K562 (cell line): ENCODE measurements at regions not wholly inside any gene's neighbourhood (a gene's known extent, or its start where the extent isn't known, plus 50 kb on each side); places are given as distances from the start of the nearest gene placed in this dataset.

Experiments
- ATAC-seq: fragments of 200-7000 bp; cut with Tn5 transposase; 3 replicates; pipeline ENCODE4 v1.9.1; 2020; ENCODE audit warnings: moderate library complexity
- BruUV-seq: library from RNA; stranded (reverse); fragments of 400-500 nt; replicated peaks from 2 replicates; lab custom pipeline; 2021; lab: Mats Ljungman, UMichigan
- CTCF ChIA-PET: fragments of 300-600 bp; formaldehyde crosslinking; extraction: SDS; loops from one replicate; lab custom pipeline; 2021; ENCODE audit warnings: low intra/inter-chr PET ratio; lab: Yijun Ruan, JAX
- POLR2A ChIA-PET: fragments of 300-600, 350-650 bp; sonication (Branson Sonifier 250); formaldehyde crosslinking; extraction: SDS; loops from one replicate; lab custom pipeline; 2021; ENCODE audit warnings: antibody characterized with exemption, inconsistent platforms; lab: Yijun Ruan, JAX
- DNase-seq, 4 experiments: peaks; one replicate each; pipeline versions ENCODE4 v3.0.0 to v3.0.0-alpha.2; 2011 to 2018; ENCODE audit warnings: low spot score in 3 of 4, mixed read lengths in 3 of 4; ENCODE audit errors: extremely low read depth in 1 of 4
- FAIRE-seq: peaks from 2 replicates; lab custom pipeline; 2011; peaks lifted over from hg19 to GRCh38; lab: Jason Lieb, UNC
- H2AFZ ChIP-seq: 2 replicates; pipeline ENCODE4 v1.6.0; 2011; ENCODE audit warnings: low read depth, low read length, control low read depth, inconsistent platforms
- H3K27ac ChIP-seq: fragments of 200-600 bp; 3 replicates; pipeline ENCODE4 v1.8.0; 2011; ENCODE audit warnings: low read depth, mild to moderate bottlenecking, control low read depth, inconsistent platforms, low read length, moderate library complexity, mixed read lengths; ENCODE audit errors: extremely low read depth
- H3K27me3 ChIP-seq, 2 experiments: fragments of 300-600 bp in 1 of 2; 2 replicates in 1 of 2; 3 replicates in 1 of 2; pipeline versions ENCODE4 v1.6.0 to v1.8.0; 2011; ENCODE audit warnings: inconsistent platforms in 2 of 2, low read length in 2 of 2, mild to moderate bottlenecking in 1 of 2, mixed read lengths in 1 of 2, moderate library complexity in 1 of 2; ENCODE audit not compliant: control insufficient read depth in 2 of 2, insufficient read depth in 2 of 2
- H3K36me3 ChIP-seq: fragments of 300-600 bp; 3 replicates; pipeline ENCODE4 v1.8.0; 2011; ENCODE audit warnings: mild to moderate bottlenecking, low read length, inconsistent platforms; ENCODE audit not compliant: control insufficient read depth, insufficient read depth
- H3K4me1 ChIP-seq, 2 experiments: fragments of 200-600 bp in 1 of 2; replicated peaks in 1 of 2; 2 replicates in 1 of 2; 3 replicates in 1 of 2; pipeline versions ENCODE4 v1.5.1 to v1.8.0; 2011; ENCODE audit warnings: inconsistent platforms in 2 of 2, low read length in 2 of 2, mild to moderate bottlenecking in 1 of 2, mixed read lengths in 1 of 2, moderate library complexity in 1 of 2; ENCODE audit not compliant: control insufficient read depth in 2 of 2, insufficient read depth in 2 of 2
- H3K4me2 ChIP-seq: 2 replicates; pipeline ENCODE4 v1.6.1; 2011; ENCODE audit warnings: low read length, control low read depth, inconsistent platforms, mixed read lengths; ENCODE audit not compliant: insufficient read depth
- H3K4me3 ChIP-seq: fragments of 200-600 bp; sonication (generic), shearing (Covaris generic); 2 replicates; pipeline ENCODE4 v1.5.1; 2016; ENCODE audit warnings: control low read depth, inconsistent platforms
- H3K79me2 ChIP-seq: fragments of 200-600 bp; 3 replicates; pipeline ENCODE4 v1.8.0; 2011; ENCODE audit warnings: low read length, inconsistent platforms; ENCODE audit not compliant: control insufficient read depth, insufficient read depth
- H3K9ac ChIP-seq, 2 experiments: 2 replicates each; pipeline versions ENCODE4 v1.6.0 to v1.6.1; 2011; ENCODE audit warnings: low read depth in 2 of 2, low read length in 2 of 2, control low read depth in 1 of 2, inconsistent platforms in 1 of 2, mild to moderate bottlenecking in 1 of 2, mixed read lengths in 1 of 2; ENCODE audit not compliant: insufficient read depth in 1 of 2
- H3K9me1 ChIP-seq: one replicate; pipeline ENCODE4 v1.6.0; 2011; ENCODE audit warnings: inconsistent platforms, mild to moderate bottlenecking, low read length, moderate library complexity; ENCODE audit not compliant: control insufficient read depth, insufficient read depth
- H3K9me3 ChIP-seq: replicated peaks from 2 replicates; pipeline ENCODE4 v1.5.1; 2011; ENCODE audit warnings: low read depth, low read length, inconsistent platforms; ENCODE audit not compliant: control insufficient read depth, insufficient read depth
- H4K20me1 ChIP-seq: replicated peaks from 2 replicates; pipeline ENCODE4 v1.6.1; 2011; ENCODE audit warnings: low read length, inconsistent platforms, mixed read lengths; ENCODE audit not compliant: control insufficient read depth, insufficient read depth
- L3MBTL2 ChIP-seq: fragments of 450-650 bp; IDR thresholded peaks from 2 replicates; pipeline ENCODE4 v1.6.1; 2016; ENCODE audit warnings: mild to moderate bottlenecking, moderate library complexity
- LARP7 ChIP-seq: fragments of 450-650 bp; IDR thresholded peaks from 2 replicates; pipeline ENCODE4 v1.6.1; 2016
- LEF1 ChIP-seq: fragments of 450-650 bp; IDR thresholded peaks from 2 replicates; pipeline ENCODE4 v1.6.1; 2016; ENCODE audit warnings: mild to moderate bottlenecking
- TEAD2 ChIP-seq: fragments of 450-650 bp; IDR thresholded peaks from 2 replicates; pipeline ENCODE4 v1.6.1; 2016; ENCODE audit warnings: missing genetic modification characterization, control low read depth, missing compliant biosample characterization
- ZNF263 ChIP-seq: sonication (generic); formaldehyde crosslinking; IDR thresholded peaks from 2 replicates; pipeline ENCODE4 v1.8.0; 2022; ENCODE audit warnings: mild to moderate bottlenecking, missing genetic modification reagents, borderline replicate concordance
- WGBS: fragments of 100-300 bp; shearing (Covaris generic); methylation state at CpG from one replicate; pipeline ENCODE4 v1.1.6; 2016; ENCODE audit warnings: low coverage, mixed read lengths; ENCODE audit not compliant: insufficient coverage; ENCODE audit errors: missing lambda C conversion rate; 5-methylcytosine and 5-hydroxymethylcytosine counted together
- in situ Hi-C: fragments of 300-500 bp; cut with MboI; formaldehyde crosslinking; loops from 4 replicates; pipeline ENCODE4 v1.15.0; 2018; ENCODE audit warnings: inconsistent platforms, mixed read lengths
- intact Hi-C: fragments of 100-400 bp; cut with micrococcal nuclease; formaldehyde crosslinking; loops from 2 replicates; pipeline ENCODE4 v1.14.2; 2022
- TF ChIP-seq, protein P1 (sequence below): fragments of 450-650 bp; IDR thresholded peaks from 2 replicates; pipeline ENCODE4 v1.6.1; 2016; ENCODE audit warnings: mild to moderate bottlenecking, moderate library complexity

- no TSS peak for BruUV-seq
- ChIA-PET CTCF (no interaction called here), POLR2A (interaction anchor here (0.7 kb wide), 1 partner anchor 704 kb away, joined by 3 read pairs; no protein-coding TSS in a partner anchor)
- no peak for FAIRE-seq
- Histone ChIP-seq H3K9ac (0 out of 4 replicates have a peak overlapping the region, but pooled peaks of 1 of the 2 experiments have one; percentile 40), H3K4me2 (no peak overlapping the region), H3K4me1 (peaks cover 0 to 9% of the 10 kb centered on the region in 2 experiments; a peak in 2 of 5 replicates), H4K20me1 (no peaks in the 10 kb centered on the region), H3K27me3 (peaks cover 10 to 27% of the 10 kb centered on the region in 2 experiments; a peak in 4 of 5 replicates), H3K4me3 (no peak overlapping the region), H3K9me1 (no peaks in the 10 kb centered on the region), H3K27ac (no peak overlapping the region), H3K36me3 (no peaks in the 10 kb centered on the region), H3K79me2 (no peaks in the 10 kb centered on the region), H2AFZ (no peak overlapping the region), H3K9me3 (no peaks in the 10 kb centered on the region)
- in situ Hi-C loops (no loop called here), intact Hi-C loops (loop anchor here (5.0 kb wide), 3 partner anchors 32 to 827 kb away; no protein-coding TSS in a partner anchor)
- TF ChIP-seq, protein P1, sequence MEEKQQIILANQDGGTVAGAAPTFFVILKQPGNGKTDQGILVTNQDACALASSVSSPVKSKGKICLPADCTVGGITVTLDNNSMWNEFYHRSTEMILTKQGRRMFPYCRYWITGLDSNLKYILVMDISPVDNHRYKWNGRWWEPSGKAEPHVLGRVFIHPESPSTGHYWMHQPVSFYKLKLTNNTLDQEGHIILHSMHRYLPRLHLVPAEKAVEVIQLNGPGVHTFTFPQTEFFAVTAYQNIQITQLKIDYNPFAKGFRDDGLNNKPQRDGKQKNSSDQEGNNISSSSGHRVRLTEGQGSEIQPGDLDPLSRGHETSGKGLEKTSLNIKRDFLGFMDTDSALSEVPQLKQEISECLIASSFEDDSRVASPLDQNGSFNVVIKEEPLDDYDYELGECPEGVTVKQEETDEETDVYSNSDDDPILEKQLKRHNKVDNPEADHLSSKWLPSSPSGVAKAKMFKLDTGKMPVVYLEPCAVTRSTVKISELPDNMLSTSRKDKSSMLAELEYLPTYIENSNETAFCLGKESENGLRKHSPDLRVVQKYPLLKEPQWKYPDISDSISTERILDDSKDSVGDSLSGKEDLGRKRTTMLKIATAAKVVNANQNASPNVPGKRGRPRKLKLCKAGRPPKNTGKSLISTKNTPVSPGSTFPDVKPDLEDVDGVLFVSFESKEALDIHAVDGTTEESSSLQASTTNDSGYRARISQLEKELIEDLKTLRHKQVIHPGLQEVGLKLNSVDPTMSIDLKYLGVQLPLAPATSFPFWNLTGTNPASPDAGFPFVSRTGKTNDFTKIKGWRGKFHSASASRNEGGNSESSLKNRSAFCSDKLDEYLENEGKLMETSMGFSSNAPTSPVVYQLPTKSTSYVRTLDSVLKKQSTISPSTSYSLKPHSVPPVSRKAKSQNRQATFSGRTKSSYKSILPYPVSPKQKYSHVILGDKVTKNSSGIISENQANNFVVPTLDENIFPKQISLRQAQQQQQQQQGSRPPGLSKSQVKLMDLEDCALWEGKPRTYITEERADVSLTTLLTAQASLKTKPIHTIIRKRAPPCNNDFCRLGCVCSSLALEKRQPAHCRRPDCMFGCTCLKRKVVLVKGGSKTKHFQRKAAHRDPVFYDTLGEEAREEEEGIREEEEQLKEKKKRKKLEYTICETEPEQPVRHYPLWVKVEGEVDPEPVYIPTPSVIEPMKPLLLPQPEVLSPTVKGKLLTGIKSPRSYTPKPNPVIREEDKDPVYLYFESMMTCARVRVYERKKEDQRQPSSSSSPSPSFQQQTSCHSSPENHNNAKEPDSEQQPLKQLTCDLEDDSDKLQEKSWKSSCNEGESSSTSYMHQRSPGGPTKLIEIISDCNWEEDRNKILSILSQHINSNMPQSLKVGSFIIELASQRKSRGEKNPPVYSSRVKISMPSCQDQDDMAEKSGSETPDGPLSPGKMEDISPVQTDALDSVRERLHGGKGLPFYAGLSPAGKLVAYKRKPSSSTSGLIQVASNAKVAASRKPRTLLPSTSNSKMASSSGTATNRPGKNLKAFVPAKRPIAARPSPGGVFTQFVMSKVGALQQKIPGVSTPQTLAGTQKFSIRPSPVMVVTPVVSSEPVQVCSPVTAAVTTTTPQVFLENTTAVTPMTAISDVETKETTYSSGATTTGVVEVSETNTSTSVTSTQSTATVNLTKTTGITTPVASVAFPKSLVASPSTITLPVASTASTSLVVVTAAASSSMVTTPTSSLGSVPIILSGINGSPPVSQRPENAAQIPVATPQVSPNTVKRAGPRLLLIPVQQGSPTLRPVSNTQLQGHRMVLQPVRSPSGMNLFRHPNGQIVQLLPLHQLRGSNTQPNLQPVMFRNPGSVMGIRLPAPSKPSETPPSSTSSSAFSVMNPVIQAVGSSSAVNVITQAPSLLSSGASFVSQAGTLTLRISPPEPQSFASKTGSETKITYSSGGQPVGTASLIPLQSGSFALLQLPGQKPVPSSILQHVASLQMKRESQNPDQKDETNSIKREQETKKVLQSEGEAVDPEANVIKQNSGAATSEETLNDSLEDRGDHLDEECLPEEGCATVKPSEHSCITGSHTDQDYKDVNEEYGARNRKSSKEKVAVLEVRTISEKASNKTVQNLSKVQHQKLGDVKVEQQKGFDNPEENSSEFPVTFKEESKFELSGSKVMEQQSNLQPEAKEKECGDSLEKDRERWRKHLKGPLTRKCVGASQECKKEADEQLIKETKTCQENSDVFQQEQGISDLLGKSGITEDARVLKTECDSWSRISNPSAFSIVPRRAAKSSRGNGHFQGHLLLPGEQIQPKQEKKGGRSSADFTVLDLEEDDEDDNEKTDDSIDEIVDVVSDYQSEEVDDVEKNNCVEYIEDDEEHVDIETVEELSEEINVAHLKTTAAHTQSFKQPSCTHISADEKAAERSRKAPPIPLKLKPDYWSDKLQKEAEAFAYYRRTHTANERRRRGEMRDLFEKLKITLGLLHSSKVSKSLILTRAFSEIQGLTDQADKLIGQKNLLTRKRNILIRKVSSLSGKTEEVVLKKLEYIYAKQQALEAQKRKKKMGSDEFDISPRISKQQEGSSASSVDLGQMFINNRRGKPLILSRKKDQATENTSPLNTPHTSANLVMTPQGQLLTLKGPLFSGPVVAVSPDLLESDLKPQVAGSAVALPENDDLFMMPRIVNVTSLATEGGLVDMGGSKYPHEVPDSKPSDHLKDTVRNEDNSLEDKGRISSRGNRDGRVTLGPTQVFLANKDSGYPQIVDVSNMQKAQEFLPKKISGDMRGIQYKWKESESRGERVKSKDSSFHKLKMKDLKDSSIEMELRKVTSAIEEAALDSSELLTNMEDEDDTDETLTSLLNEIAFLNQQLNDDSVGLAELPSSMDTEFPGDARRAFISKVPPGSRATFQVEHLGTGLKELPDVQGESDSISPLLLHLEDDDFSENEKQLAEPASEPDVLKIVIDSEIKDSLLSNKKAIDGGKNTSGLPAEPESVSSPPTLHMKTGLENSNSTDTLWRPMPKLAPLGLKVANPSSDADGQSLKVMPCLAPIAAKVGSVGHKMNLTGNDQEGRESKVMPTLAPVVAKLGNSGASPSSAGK, result peak; percentile 22; the same call in 1 of the 2 replicates
- TF ChIP-seq LARP7, result no peak
- TF ChIP-seq TEAD2 (tag), result no peak
- TF ChIP-seq ZNF263 (CRISPR knock-in tag), result peak; percentile 87
- TF ChIP-seq L3MBTL2, result peak; percentile 25; the same call in 1 of the 2 replicates
- no peak for TF ChIP-seq LEF1
- ATAC-seq, result no peak; the same call in 2 of the 3 replicates
- WGBS, result 23% methylated on average over 38 of the region's 47 CpGs
- no peak for DNase-seq
Observed at GRCh38 chr6:134114918-134115714, 62.7 kb upstream of the SLC2A12 start.
